Upper lobe of left lung (tissue), 4 donors: ENCODE measurements at regions not wholly inside any gene's neighbourhood (a gene's known extent, or its start where the extent isn't known, plus 50 kb on each side); places are given as distances from the start of the nearest gene placed in this dataset.

Experiments
- CTCF ChIP-seq, 6 experiments: fragments of 450-650 bp in 4 of 6; fragments of 200-600 bp in 2 of 6; sonication (generic) in 2 of 6; IDR thresholded peaks; one replicate each; pipeline ENCODE4 v1.5.1; 2016 to 2019; ENCODE audit warnings: antibody characterized with exemption in 6 of 6
- POLR2A ChIP-seq, 4 donors: fragments of 450-650 bp; IDR thresholded peaks; one replicate each; pipeline ENCODE4 v1.5.1; 2016 to 2017; ENCODE audit warnings: antibody characterized with exemption in 4 of 4, mild to moderate bottlenecking in 2 of 4
- POLR2AphosphoS5 ChIP-seq, 2 donors: sonication (generic); formaldehyde crosslinking; IDR thresholded peaks; one replicate each; pipeline ENCODE4 v1.5.1; 2017; ENCODE audit warnings: antibody characterized with exemption in 2 of 2

GRCh38 chr16:49068224-49068623 is 213.4 kb downstream of the CBLN1 start:
- TF ChIP-seq POLR2A (IDR thresholded peaks at IDR 0.05) (no peak), CTCF (IDR thresholded peaks at IDR 0.05) (no peak), POLR2AphosphoS5 (IDR thresholded peaks at IDR 0.05) (no peak)
